DND-41 (cell line): ENCODE measurements at regions not wholly inside any gene's neighbourhood (a gene's known extent, or its start where the extent isn't known, plus 50 kb on each side); places are given as distances from the start of the nearest gene placed in this dataset.

ENCODE experiments used
- ATAC-seq: fragments of 200-7000 bp; cut with Tn5 transposase; 3 replicates; pipeline ENCODE4 v1.9.1; 2021; ENCODE audit warnings: low read depth; ENCODE audit not compliant: insufficient read depth
- DNase-seq: peaks from one replicate; pipeline ENCODE4 v3.0.0-alpha.2; 2020
- H2AFZ ChIP-seq: 2 replicates; pipeline ENCODE4 v1.6.0; 2012; ENCODE audit warnings: low read depth, low read length
- H3K27ac ChIP-seq: 2 replicates; pipeline ENCODE4 v1.5.1; 2012; ENCODE audit warnings: low read length, inconsistent platforms
- H3K27me3 ChIP-seq: fragments of 200-600 bp; sonication (generic); 2 replicates; pipeline ENCODE4 v1.6.0; 2012; ENCODE audit warnings: low read length, mild to moderate bottlenecking, inconsistent platforms; ENCODE audit not compliant: insufficient read depth, poor library complexity
- H3K36me3 ChIP-seq: 2 replicates; pipeline ENCODE4 v1.5.1; 2012; ENCODE audit warnings: low read length, inconsistent platforms; ENCODE audit not compliant: insufficient read depth
- H3K4me1 ChIP-seq: 2 replicates; pipeline ENCODE4 v1.5.1; 2012; ENCODE audit warnings: mild to moderate bottlenecking, low read length; ENCODE audit not compliant: insufficient read depth
- H3K4me2 ChIP-seq: 2 replicates; pipeline ENCODE4 v1.6.0; 2012; ENCODE audit warnings: mild to moderate bottlenecking, moderate library complexity, low read length, inconsistent platforms; ENCODE audit not compliant: insufficient read depth
- H3K4me3 ChIP-seq, 2 experiments: fragments of 200-600 bp in 1 of 2; shearing (Covaris generic) in 1 of 2; 2 replicates each; pipeline ENCODE4 v1.5.1; 2012 to 2016; ENCODE audit warnings: inconsistent platforms in 2 of 2, low read length in 2 of 2, mild to moderate bottlenecking in 2 of 2, low read depth in 1 of 2, moderate library complexity in 1 of 2
- H3K79me2 ChIP-seq: 2 replicates; pipeline ENCODE4 v1.6.0; 2012; ENCODE audit warnings: low read length, inconsistent platforms; ENCODE audit not compliant: insufficient read depth
- H3K9ac ChIP-seq: 2 replicates; pipeline ENCODE4 v1.6.0; 2012; ENCODE audit warnings: low read depth, mild to moderate bottlenecking, inconsistent platforms, low read length, moderate library complexity
- H3K9me3 ChIP-seq: 2 replicates; pipeline ENCODE4 v1.5.1; 2012; ENCODE audit warnings: low read length, moderate library complexity, mild to moderate bottlenecking, inconsistent platforms; ENCODE audit not compliant: insufficient read depth, severe bottlenecking
- H4K20me1 ChIP-seq: 2 replicates; pipeline ENCODE4 v1.6.0; 2012; ENCODE audit warnings: low read length; ENCODE audit not compliant: insufficient read depth
- CTCF ChIP-seq: IDR thresholded peaks from 2 replicates; pipeline ENCODE4 v1.5.1; 2012; ENCODE audit warnings: borderline replicate concordance, low read length, moderate library complexity, mild to moderate bottlenecking; ENCODE audit not compliant: poor library complexity, severe bottlenecking; ENCODE audit errors: extremely low read depth
- EZH2 ChIP-seq: IDR thresholded peaks from 3 replicates; pipeline ENCODE4 v1.6.1; 2012; ENCODE audit warnings: borderline replicate concordance, low read depth, mild to moderate bottlenecking, moderate library complexity, low read length, inconsistent platforms; ENCODE audit not compliant: severe bottlenecking

- no peak for TF ChIP-seq EZH2
- no peak for TF ChIP-seq CTCF
- ATAC-seq (no peak), DNase-seq (no peak)
- H3K4me2 ChIP-seq, result no peak overlapping the region
- H3K9me3 ChIP-seq, result no peaks in the 10 kb centered on the region
- no peak overlapping the region for H2AFZ ChIP-seq
- no peaks in the 10 kb centered on the region for H3K36me3 ChIP-seq
- no peak overlapping the region for H3K27ac ChIP-seq
- no peak overlapping the region for H3K4me3 ChIP-seq
- peaks cover 3% of the 10 kb centered on the region; the same call in 1 of the 2 replicates for H4K20me1 ChIP-seq
- peaks cover 12% of the 10 kb centered on the region for H3K27me3 ChIP-seq
- no peaks in the 10 kb centered on the region for H3K4me1 ChIP-seq
- no peak overlapping the region for H3K9ac ChIP-seq
- no peaks in the 10 kb centered on the region for H3K79me2 ChIP-seq
Observed at GRCh38 chr1:29906927-29907326, 670.6 kb downstream of the PTPRU start.

- H3K4me1 ChIP-seq, result no peaks in the 10 kb centered on the region
- H3K79me2 ChIP-seq, result no peaks in the 10 kb centered on the region
- TF ChIP-seq CTCF (no peak), EZH2 (no peak)
- no peak overlapping the region for H3K4me3 ChIP-seq
- H3K27ac ChIP-seq, result no peak overlapping the region
- peaks cover 4% of the 10 kb centered on the region for H3K27me3 ChIP-seq
- H4K20me1 ChIP-seq, result no peaks in the 10 kb centered on the region
- H3K9ac ChIP-seq, result no peak overlapping the region
- no peak overlapping the region for H2AFZ ChIP-seq
- DNase-seq (no peak), ATAC-seq (no peak)
- no peaks in the 10 kb centered on the region for H3K9me3 ChIP-seq
- H3K36me3 ChIP-seq, result no peaks in the 10 kb centered on the region
- no peak overlapping the region for H3K4me2 ChIP-seq
Observed at GRCh38 chr1:29903548-29904166, 667.3 kb downstream of the PTPRU start.

GRCh38 chr1:29901624-29902325 is 665.5 kb downstream of the PTPRU start:
- H3K36me3 ChIP-seq, result no peaks in the 10 kb centered on the region
- TF ChIP-seq CTCF (no peak), EZH2 (no peak)
- no peaks in the 10 kb centered on the region for H3K79me2 ChIP-seq
- no peak overlapping the region for H3K27ac ChIP-seq
- no peak overlapping the region for H3K4me2 ChIP-seq
- H3K4me1 ChIP-seq, result no peaks in the 10 kb centered on the region
- ATAC-seq (no peak), DNase-seq (no peak)
- H3K27me3 ChIP-seq, result peaks cover 10% of the 10 kb centered on the region
- H3K9me3 ChIP-seq, result no peaks in the 10 kb centered on the region
- no peaks in the 10 kb centered on the region for H4K20me1 ChIP-seq
- no peak overlapping the region for H3K4me3 ChIP-seq
- H3K9ac ChIP-seq, result no peak overlapping the region
- H2AFZ ChIP-seq, result no peak overlapping the region

- Histone ChIP-seq H3K4me2 (no peak overlapping the region), H3K79me2 (no peaks in the 10 kb centered on the region), H2AFZ (no peak overlapping the region), H3K9me3 (no peaks in the 10 kb centered on the region), H3K9ac (no peak overlapping the region), H3K36me3 (no peaks in the 10 kb centered on the region), H3K27ac (no peak overlapping the region), H4K20me1 (no peaks in the 10 kb centered on the region), H3K27me3 (peaks cover 18% of the 10 kb centered on the region), H3K4me3 (no peak overlapping the region), H3K4me1 (no peaks in the 10 kb centered on the region)
- no peak for TF ChIP-seq EZH2
- no peak for TF ChIP-seq CTCF
- ATAC-seq (no peak), DNase-seq (no peak)
Observed at GRCh38 chr1:29900712-29901111, 664.4 kb downstream of the PTPRU start.
